NB4 (cell line): ENCODE measurements at regions not wholly inside any gene's neighbourhood (a gene's known extent, or its start where the extent isn't known, plus 50 kb on each side); places are given as distances from the start of the nearest gene placed in this dataset.

Source experiments
- CTCF ChIP-seq: IDR thresholded peaks from one replicate; pipeline ENCODE4 v1.5.1; 2012; ENCODE audit warnings: low read depth, low read length
- MAX ChIP-seq: IDR thresholded peaks from 2 replicates; pipeline ENCODE4 v1.6.1; 2011; ENCODE audit warnings: low read depth, low read length
- POLR2A ChIP-seq: IDR thresholded peaks from 2 replicates; pipeline ENCODE4 v1.6.1; 2011; ENCODE audit warnings: mild to moderate bottlenecking; ENCODE audit not compliant: insufficient read length; ENCODE audit errors: extremely low read depth

GRCh38 chr1:47582891-47583608 lies 145.2 kb downstream of the FOXD2 start:
- TF ChIP-seq CTCF (no peak), POLR2A (no peak), MAX (no peak)
